ENCODE measurements at regions not wholly inside any gene's neighbourhood (a gene's known extent, or its start where the extent isn't known, plus 50 kb on each side); places are given as distances from the start of the nearest gene placed in this dataset.

DNA sequence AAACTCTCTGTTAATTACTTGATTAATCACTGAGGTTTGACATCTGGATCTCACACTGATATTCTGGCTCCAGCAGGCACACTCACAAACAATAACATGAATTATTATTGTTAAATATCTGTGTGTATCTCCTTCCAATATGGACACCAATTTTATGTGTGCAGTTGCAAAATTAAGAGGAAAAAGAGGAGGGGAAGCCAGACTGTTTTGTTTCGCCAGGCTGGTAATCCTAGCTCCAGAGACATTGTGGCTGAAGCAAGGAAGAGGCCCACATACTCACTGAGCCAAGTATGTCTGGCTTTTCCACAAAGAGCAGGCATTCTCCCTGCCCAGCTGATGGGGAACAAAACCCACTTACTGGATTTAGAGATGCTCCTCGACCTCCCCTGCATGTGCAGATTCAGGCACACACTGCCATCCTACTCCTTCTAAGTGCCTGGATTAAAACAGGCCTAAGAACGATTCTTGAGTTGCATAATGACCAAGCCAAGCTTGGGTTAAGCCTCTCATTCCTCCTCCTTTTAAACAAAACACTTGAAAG lies 181.9 kb downstream of the ESM1 start:
- no peak for DNase-seq (ENCODE audit: low spot score in 2 of 2)
- no peaks in the 10 kb centered on the region for H3K9me3 ChIP-seq
- H3K4me1 ChIP-seq, result peaks cover 5% of the 10 kb centered on the region
- 56% methylated on average over 3 of the region's 3 CpGs for WGBS
- no peak overlapping the region for H3K4me3 ChIP-seq
- no peak overlapping the region for H3K27ac ChIP-seq
- H3K27me3 ChIP-seq, result no peaks in the 10 kb centered on the region
- TF ChIP-seq POLR2AphosphoS5 (IDR thresholded peaks at IDR 0.05) (no peak), POLR2A (IDR thresholded peaks at IDR 0.05) (no peak), CTCF (IDR thresholded peaks at IDR 0.05) (no peak), EP300 (IDR thresholded peaks at IDR 0.05) (no peak)
- H3K36me3 ChIP-seq, result no peaks in the 10 kb centered on the region

GRCh38 chr5:54799645-54800044 lies 185.7 kb downstream of the ESM1 start:
- Histone ChIP-seq H3K9me3 (no peaks in the 10 kb centered on the region), H3K27ac (no peak overlapping the region), H3K4me1 (peaks cover 3% of the 10 kb centered on the region), H3K27me3 (no peaks in the 10 kb centered on the region), H3K36me3 (no peaks in the 10 kb centered on the region), H3K4me3 (no peak overlapping the region)
- no peak for DNase-seq (ENCODE audit: low spot score in 2 of 2)
- 89% methylated on average over 1 of the region's 1 CpG for WGBS
- no peak for TF ChIP-seq CTCF (IDR thresholded peaks at IDR 0.05)
- no peak for TF ChIP-seq POLR2A (IDR thresholded peaks at IDR 0.05)
- TF ChIP-seq EP300 (IDR thresholded peaks at IDR 0.05), result no peak

DNA sequence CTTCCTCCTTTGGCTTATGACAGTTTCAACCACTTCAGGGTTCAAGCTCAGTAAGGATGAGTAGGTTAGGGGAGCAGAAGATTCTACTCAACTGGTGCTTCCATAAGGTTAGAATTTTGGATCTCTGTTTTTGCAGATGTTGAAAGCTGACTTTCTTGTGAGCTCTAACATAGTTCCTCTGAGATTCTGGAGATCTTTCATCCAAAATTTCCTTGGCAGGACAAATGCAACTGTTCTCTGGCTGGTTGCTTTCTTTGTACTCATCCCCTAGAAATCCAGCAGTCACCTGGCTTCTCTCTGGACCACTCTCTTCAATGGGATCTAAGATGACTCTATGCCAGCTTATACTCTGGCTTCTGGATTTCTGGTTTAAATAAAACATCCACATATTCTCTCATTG lies 189.6 kb downstream of the ESM1 start:
- Histone ChIP-seq H3K4me3 (no peak overlapping the region), H3K27ac (no peak overlapping the region), H3K27me3 (no peaks in the 10 kb centered on the region), H3K9me3 (no peaks in the 10 kb centered on the region), H3K36me3 (no peaks in the 10 kb centered on the region), H3K4me1 (no peaks in the 10 kb centered on the region)
- TF ChIP-seq POLR2AphosphoS5 (IDR thresholded peaks at IDR 0.05), result no peak
- TF ChIP-seq EP300 (IDR thresholded peaks at IDR 0.05), result no peak
- TF ChIP-seq CTCF (IDR thresholded peaks at IDR 0.05), result no peak
- DNase-seq (ENCODE audit: low spot score in 2 of 2), result no peak

GRCh38 chr5:54795284-54795683 lies 190.1 kb downstream of the ESM1 start:
- H3K9me3 ChIP-seq, result no peaks in the 10 kb centered on the region

More at GRCh38 chr5:54795284-54795683, 190.1 kb downstream of the ESM1 start:
- TF ChIP-seq CTCF (IDR thresholded peaks at IDR 0.05) (no peak), POLR2A (IDR thresholded peaks at IDR 0.05) (no peak), EP300 (IDR thresholded peaks at IDR 0.05) (no peak), POLR2AphosphoS5 (IDR thresholded peaks at IDR 0.05) (no peak)
- Histone ChIP-seq H3K36me3 (no peaks in the 10 kb centered on the region), H3K27ac (no peak overlapping the region), H3K27me3 (no peaks in the 10 kb centered on the region), H3K4me1 (no peaks in the 10 kb centered on the region), H3K4me3 (no peak overlapping the region)
- no peak for DNase-seq (ENCODE audit: low spot score in 2 of 2)

Data from suprapubic skin (tissue), 4 donors.